ENCODE measurements at regions not wholly inside any gene's neighbourhood (a gene's known extent, or its start where the extent isn't known, plus 50 kb on each side); places are given as distances from the start of the nearest gene placed in this dataset.

DNA sequence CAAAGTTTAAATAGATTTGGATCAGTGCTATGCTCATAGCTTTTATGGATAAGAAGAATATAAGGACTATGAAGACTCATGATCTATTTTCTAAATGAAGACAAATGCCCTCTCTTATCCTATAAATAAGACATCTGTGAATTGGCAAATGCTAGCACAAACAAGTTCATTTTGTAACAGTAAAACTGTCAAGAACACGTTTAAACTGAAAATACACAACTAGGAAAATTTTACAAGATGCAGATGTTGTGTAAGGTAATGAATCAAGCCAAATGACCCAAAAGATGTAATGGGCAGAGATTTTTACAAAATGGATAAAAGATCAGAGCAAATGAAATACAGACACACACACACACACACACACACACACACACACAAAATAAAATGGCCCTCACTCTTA lies 180.5 kb downstream of the MOXD1 start:
- TF ChIP-seq SUZ12 (IDR thresholded peaks at IDR 0.05; ENCODE audit: extremely low read depth, insufficient read depth, insufficient read length) (no peak), ZNF274 (IDR thresholded peaks at IDR 0.05; ENCODE audit: low read depth, low read length) (no peak)
